ENCODE measurements at regions not wholly inside any gene's neighbourhood (a gene's known extent, or its start where the extent isn't known, plus 50 kb on each side); places are given as distances from the start of the nearest gene placed in this dataset.

DNA sequence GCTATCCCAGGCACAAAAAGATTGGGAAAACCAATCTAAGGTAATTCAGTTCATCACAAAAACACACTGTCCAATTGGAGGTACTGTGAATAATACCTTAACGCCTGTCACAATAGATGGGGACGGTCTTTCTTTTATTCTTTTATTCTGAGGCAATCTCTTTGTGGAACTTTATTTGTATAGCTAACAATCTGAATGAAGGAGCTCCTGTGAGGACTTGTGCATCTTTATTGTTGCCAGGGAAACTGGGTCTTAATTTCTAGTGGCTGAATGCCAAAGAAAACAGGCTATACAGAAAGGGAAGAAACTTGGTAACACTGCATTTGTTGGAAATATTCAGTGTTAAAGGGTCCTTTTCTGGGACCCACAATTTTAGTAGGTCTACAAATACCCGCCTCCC lies 546.9 kb upstream of the C9orf72 start:
- DNase-seq (ENCODE audit: extremely low spot score) = no peak
- POLR2A ChIA-PET = no interaction called here
- CTCF ChIA-PET = no interaction called here
- TF ChIP-seq, protein P1, sequence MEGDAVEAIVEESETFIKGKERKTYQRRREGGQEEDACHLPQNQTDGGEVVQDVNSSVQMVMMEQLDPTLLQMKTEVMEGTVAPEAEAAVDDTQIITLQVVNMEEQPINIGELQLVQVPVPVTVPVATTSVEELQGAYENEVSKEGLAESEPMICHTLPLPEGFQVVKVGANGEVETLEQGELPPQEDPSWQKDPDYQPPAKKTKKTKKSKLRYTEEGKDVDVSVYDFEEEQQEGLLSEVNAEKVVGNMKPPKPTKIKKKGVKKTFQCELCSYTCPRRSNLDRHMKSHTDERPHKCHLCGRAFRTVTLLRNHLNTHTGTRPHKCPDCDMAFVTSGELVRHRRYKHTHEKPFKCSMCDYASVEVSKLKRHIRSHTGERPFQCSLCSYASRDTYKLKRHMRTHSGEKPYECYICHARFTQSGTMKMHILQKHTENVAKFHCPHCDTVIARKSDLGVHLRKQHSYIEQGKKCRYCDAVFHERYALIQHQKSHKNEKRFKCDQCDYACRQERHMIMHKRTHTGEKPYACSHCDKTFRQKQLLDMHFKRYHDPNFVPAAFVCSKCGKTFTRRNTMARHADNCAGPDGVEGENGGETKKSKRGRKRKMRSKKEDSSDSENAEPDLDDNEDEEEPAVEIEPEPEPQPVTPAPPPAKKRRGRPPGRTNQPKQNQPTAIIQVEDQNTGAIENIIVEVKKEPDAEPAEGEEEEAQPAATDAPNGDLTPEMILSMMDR (IDR thresholded peaks at IDR 0.05; ENCODE audit: control extremely low read depth, extremely low read depth, low read depth, missing control alignments) = no peak

DNA sequence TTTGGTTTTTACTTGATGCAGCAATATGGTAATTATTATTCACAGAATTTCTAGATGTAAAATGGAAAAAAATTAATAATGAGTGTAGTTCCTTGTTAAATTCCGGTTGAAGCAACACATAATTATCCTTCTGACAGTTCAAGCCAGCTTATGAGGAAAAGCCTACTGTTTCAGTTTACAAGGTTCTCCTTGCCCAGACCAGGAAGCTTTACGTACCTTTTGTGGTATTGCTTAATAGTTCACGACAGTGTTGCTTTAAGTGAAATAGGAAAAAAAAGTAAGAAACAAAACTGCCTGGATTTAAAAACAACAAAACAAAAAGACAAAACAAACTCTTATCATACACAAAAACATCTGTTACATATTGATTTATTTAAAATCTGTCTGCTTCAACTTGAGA lies 547.3 kb upstream of the C9orf72 start:
- no peak for DNase-seq (ENCODE audit: extremely low spot score)
- CTCF ChIA-PET = no interaction called here
- POLR2A ChIA-PET = no interaction called here

DNA sequence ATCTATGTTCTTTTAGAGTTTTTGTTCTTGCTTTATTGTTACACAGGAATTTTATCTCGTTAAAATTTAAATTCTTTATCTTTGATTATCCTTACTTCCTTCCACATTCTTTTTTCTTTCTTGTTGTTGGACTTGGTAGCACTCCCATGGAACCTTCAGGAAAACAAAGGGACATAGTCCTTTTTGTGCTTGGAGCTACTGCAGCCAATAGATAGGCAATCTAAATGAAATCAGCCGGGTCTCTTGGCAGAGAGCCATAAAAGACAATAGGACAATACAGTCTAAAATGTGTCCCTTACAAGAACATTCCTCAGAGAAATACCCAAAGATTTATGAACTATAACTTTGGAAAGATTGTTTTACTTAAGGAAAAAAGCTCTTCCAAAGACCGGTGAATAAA lies 548.1 kb upstream of the C9orf72 start:
- ChIA-PET POLR2A (no interaction called here), CTCF (no interaction called here)
- TF ChIP-seq, protein P1 (IDR thresholded peaks at IDR 0.05; ENCODE audit: control extremely low read depth, extremely low read depth, low read depth, missing control alignments) = no peak
- no peak for DNase-seq (ENCODE audit: extremely low spot score)

More for the DNA sequence above, 547.3 kb upstream of the C9orf72 start:
- TF ChIP-seq, protein P1 (IDR thresholded peaks at IDR 0.05; ENCODE audit: control extremely low read depth, extremely low read depth, low read depth, missing control alignments) = no peak

DNA sequence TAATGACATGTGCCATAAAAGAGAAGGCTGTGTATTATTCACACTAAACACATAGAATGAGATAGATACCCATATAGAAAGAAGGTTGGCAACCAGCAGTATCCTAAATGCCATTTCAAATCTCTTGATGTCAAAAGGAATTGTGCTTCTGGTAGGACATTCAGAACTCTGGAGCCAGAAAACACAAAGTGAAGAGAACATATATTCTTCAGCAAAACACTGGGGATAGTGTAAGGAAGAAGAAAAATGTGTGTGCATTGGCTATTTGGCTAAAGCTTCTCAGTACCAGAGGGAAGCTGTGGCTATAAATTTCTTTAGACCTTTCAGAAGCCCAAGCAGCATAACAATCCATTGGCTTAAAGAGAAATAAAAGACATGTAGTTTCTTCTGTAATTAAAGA lies 551.6 kb upstream of the C9orf72 start:
- DNase-seq (ENCODE audit: extremely low spot score) = no peak
- CTCF ChIA-PET = no interaction called here
- POLR2A ChIA-PET = no interaction called here
- TF ChIP-seq, protein P1 (IDR thresholded peaks at IDR 0.05; ENCODE audit: control extremely low read depth, extremely low read depth, low read depth, missing control alignments) = no peak

DNA sequence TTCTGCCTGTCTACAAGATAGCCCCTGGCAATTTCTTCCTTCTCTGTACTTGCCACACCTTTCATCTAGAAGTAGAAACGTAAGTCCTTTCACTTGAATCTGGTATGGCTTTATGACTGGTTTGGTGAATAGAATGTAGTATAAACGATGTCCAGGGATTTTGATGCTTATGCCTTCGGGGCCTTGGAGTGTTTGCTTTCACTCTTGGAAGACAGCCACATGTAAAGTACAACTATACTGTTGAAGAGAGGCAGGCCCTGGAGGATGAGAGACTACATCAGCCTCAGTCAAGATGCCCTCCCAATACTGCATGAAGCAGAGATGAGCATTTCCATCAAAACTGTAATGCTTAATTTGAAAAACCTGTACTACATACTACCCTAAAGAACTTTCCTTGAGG lies 553.8 kb upstream of the C9orf72 start:
- TF ChIP-seq, protein P1 (IDR thresholded peaks at IDR 0.05; ENCODE audit: control extremely low read depth, extremely low read depth, low read depth, missing control alignments) = no peak
- POLR2A ChIA-PET = no interaction called here
- DNase-seq (ENCODE audit: extremely low spot score) = no peak
- CTCF ChIA-PET = no interaction called here

DNA sequence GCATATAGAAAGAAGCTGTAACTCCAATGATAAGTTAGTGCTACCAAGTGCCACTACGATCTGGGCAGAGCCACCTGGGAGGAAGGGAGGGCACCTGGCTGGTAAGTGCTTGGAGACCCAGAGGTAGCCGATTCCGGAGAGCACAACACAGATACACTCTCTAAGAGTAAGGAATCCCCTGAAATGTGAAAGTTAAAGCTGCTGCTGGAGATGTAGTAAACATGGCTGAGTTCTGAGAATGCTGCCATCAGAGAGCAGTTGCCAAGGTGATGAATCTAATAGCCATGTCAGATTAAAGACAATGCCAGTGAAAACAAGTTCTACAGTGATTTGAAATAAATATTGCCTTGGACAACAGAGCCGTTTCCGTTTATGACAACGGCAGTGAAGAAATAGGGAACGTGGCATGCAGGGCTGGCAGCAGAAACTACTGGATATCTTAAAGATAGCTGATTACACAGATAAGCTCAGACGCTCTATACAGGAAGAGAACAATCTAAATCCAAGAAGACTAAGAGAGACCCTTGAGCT lies 561.2 kb upstream of the C9orf72 start:
- POLR2A ChIA-PET = no interaction called here
- CTCF ChIA-PET = no interaction called here
- TF ChIP-seq, protein P1 (IDR thresholded peaks at IDR 0.05; ENCODE audit: control extremely low read depth, extremely low read depth, low read depth, missing control alignments) = no peak

DNA sequence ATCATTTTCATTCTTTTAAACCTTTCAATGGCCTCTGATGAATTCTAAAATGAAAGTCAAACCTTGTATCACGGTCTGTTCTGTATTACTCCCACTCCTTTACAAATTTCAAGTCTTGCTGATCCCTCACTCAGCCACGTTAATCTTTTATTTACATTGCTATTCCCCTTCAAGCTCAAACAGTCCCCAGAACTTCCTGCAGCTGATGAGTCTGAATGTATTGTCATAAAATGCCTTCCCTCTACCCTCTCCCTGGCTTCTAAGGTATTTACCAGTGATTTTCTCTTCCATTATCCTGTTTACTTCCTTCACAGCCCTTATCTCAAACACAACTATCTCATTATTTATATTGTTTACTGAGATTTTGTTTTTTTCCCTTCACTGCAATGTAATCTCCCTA lies 562.3 kb upstream of the C9orf72 start:
- ChIA-PET CTCF (no interaction called here), POLR2A (no interaction called here)
- TF ChIP-seq, protein P1 (IDR thresholded peaks at IDR 0.05; ENCODE audit: control extremely low read depth, extremely low read depth, low read depth, missing control alignments) = no peak
- no peak for DNase-seq (ENCODE audit: extremely low spot score)

More for the DNA sequence above, 561.2 kb upstream of the C9orf72 start:
- no peak for DNase-seq (ENCODE audit: extremely low spot score)

Measured in GM10248 (cell line).